HL-60 (cell line): ENCODE measurements at regions not wholly inside any gene's neighbourhood (a gene's known extent, or its start where the extent isn't known, plus 50 kb on each side); places are given as distances from the start of the nearest gene placed in this dataset.

Experiments
- CTCF ChIP-seq: IDR thresholded peaks from one replicate; pipeline ENCODE4 v1.5.1; 2011; ENCODE audit warnings: low read length, control low read depth, inconsistent platforms; ENCODE audit not compliant: insufficient read depth
- POLR2AphosphoS5 ChIP-seq: IDR thresholded peaks from 2 replicates; pipeline ENCODE4 v1.6.1; 2012; ENCODE audit warnings: low read depth
- SPI1 ChIP-seq: IDR thresholded peaks from 2 replicates; pipeline ENCODE4 v1.6.1; 2012; ENCODE audit warnings: low read depth, mild to moderate bottlenecking, borderline replicate concordance

- no peak for TF ChIP-seq CTCF
- TF ChIP-seq POLR2AphosphoS5 = no peak
- no peak for TF ChIP-seq SPI1
Observed at GRCh38 chr2:208673631-208674030, 267.0 kb downstream of the PTH2R start.
